ENCODE measurements at regions not wholly inside any gene's neighbourhood (a gene's known extent, or its start where the extent isn't known, plus 50 kb on each side); places are given as distances from the start of the nearest gene placed in this dataset.

DNA sequence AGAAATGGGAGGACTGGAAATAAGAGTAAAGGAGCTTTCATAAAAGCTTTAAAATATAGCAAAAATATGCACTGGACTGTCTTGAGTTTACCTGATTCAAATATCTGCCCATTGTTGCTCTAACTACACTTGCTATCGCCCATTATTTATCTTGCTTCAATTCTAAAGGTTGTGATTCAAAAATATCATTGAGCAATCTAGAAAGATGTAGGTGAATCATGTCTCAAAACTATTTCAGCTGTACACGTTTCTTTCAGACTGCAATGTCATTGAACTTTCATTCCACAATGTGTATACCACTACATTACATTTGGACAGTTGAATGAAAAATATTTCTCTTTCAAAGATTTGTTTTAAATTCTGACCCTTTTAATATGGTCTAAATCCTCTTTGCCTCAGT is 545.6 kb downstream of the BMP2 start:
- in situ Hi-C loops (cut with HindIII; ENCODE audit: low pct_unique_long_range_greater_than_20kb, low sequenced_read_pairs) = no loop called here
- H3K9me3 ChIP-seq (ENCODE audit: control insufficient read depth, insufficient read depth, low read depth, low read length) = no peaks in the 10 kb centered on the region
- no peak overlapping the region for H3K4me3 ChIP-seq (ENCODE audit: low read depth in 2 of 2, low read length in 2 of 2)
- no peaks in the 10 kb centered on the region for H3K27me3 ChIP-seq (ENCODE audit: control insufficient read depth, insufficient read depth, low read length)
- ATAC-seq = no peak
- CTCF ChIA-PET = no interaction called here
- no peak overlapping the region for H3K27ac ChIP-seq (ENCODE audit: low read length)
- POLR2A ChIA-PET = no interaction called here
- intact Hi-C loops (cut with micrococcal nuclease; ENCODE audit: unreplicated experiment) = no loop called here
- BruUV-seq (replicated peaks) = no TSS peak
- no peaks in the 10 kb centered on the region for H3K4me1 ChIP-seq (ENCODE audit: control insufficient read depth, insufficient read depth, low read length)
- DNase-seq (ENCODE audit: low read depth, low spot score) = no peak
- no peaks in the 10 kb centered on the region for H3K36me3 ChIP-seq (ENCODE audit: control insufficient read depth, insufficient read depth, low read length)
- TF ChIP-seq TCF7L2 (IDR thresholded peaks at IDR 0.05; ENCODE audit: low read depth, low read length) = no peak
- no peak for TF ChIP-seq POLR2AphosphoS5 (IDR thresholded peaks at IDR 0.05; ENCODE audit: low read depth, low read length)
- no peak for TF ChIP-seq CTCF (IDR thresholded peaks at IDR 0.05)
- no peak for TF ChIP-seq REST (IDR thresholded peaks at IDR 0.05; ENCODE audit: insufficient read depth in 1 of 2, low read depth in 2 of 2, low read length in 1 of 2)
- no peak for TF ChIP-seq SIN3A (IDR thresholded peaks at IDR 0.05; ENCODE audit: borderline replicate concordance, insufficient read depth, low read depth, low read length)

GRCh38 chr20:7323957-7324356 is 556.5 kb downstream of the BMP2 start:
- Histone ChIP-seq H3K9me3 (ENCODE audit: control insufficient read depth, insufficient read depth, low read depth, low read length) (no peaks in the 10 kb centered on the region), H3K36me3 (ENCODE audit: control insufficient read depth, insufficient read depth, low read length) (no peaks in the 10 kb centered on the region), H3K4me3 (ENCODE audit: low read depth in 2 of 2, low read length in 2 of 2) (no peak overlapping the region), H3K27me3 (ENCODE audit: control insufficient read depth, insufficient read depth, low read length) (no peaks in the 10 kb centered on the region), H3K27ac (ENCODE audit: low read length) (no peak overlapping the region), H3K4me1 (ENCODE audit: control insufficient read depth, insufficient read depth, low read length) (no peaks in the 10 kb centered on the region)
- in situ Hi-C loops (cut with HindIII; ENCODE audit: low pct_unique_long_range_greater_than_20kb, low sequenced_read_pairs) (no loop called here), intact Hi-C loops (cut with micrococcal nuclease; ENCODE audit: unreplicated experiment) (no loop called here)
- no TSS peak for BruUV-seq (replicated peaks)
- ATAC-seq (no peak), DNase-seq (ENCODE audit: low read depth, low spot score) (no peak)
- no peak for TF ChIP-seq REST (IDR thresholded peaks at IDR 0.05; ENCODE audit: insufficient read depth in 1 of 2, low read depth in 2 of 2, low read length in 1 of 2)
- TF ChIP-seq TCF7L2 (IDR thresholded peaks at IDR 0.05; ENCODE audit: low read depth, low read length) = no peak
- TF ChIP-seq CTCF (IDR thresholded peaks at IDR 0.05) = no peak
- TF ChIP-seq POLR2AphosphoS5 (IDR thresholded peaks at IDR 0.05; ENCODE audit: low read depth, low read length) = no peak
- no peak for TF ChIP-seq SIN3A (IDR thresholded peaks at IDR 0.05; ENCODE audit: borderline replicate concordance, insufficient read depth, low read depth, low read length)
- POLR2A ChIA-PET = no interaction called here
- CTCF ChIA-PET = no interaction called here

Data from Panc1 (cell line).